Adrenal gland (tissue), 9 donors: ENCODE measurements at regions not wholly inside any gene's neighbourhood (a gene's known extent, or its start where the extent isn't known, plus 50 kb on each side); places are given as distances from the start of the nearest gene placed in this dataset.

Experiments
- DNase-seq, 7 donors: peaks; one replicate each; pipeline ENCODE4 v3.0.0-alpha.2; 2019 to 2020
- H3K27ac ChIP-seq, 5 donors: fragments of 200-600 bp; sonication (generic) in 4 of 5; 1 replicate in 3 of 5; 2 replicates in 2 of 5; pipeline versions ENCODE4 v1.5.1 to v1.8.0; 2016 to 2020; ENCODE audit warnings: mild to moderate bottlenecking in 1 of 5
- H3K27me3 ChIP-seq: fragments of 200-600 bp; 2 replicates; pipeline ENCODE4 v1.8.0; 2021
- H3K36me3 ChIP-seq, 2 donors: fragments of 200-600 bp; replicated peaks in 1 of 2; 1 replicate in 1 of 2; 2 replicates in 1 of 2; pipeline versions ENCODE4 v1.5.1 to v1.8.0; 2018 to 2022
- H3K4me1 ChIP-seq, 2 donors: fragments of 200-600 bp; replicated peaks in 1 of 2; 1 replicate in 1 of 2; 2 replicates in 1 of 2; pipeline versions ENCODE4 v1.5.1 to v1.8.0; 2018 to 2021
- H3K4me3 ChIP-seq, 4 donors: fragments of 200-600 bp; sonication (generic) in 3 of 4; one replicate each; pipeline ENCODE4 v1.5.1; 2016 to 2018
- H3K9me3 ChIP-seq, 3 donors: fragments of 200-600 bp; sonication (generic) in 1 of 3; replicated peaks in 1 of 3; 1 replicate in 2 of 3; 2 replicates in 1 of 3; pipeline versions ENCODE4 v1.5.1 to v1.8.0; 2016 to 2021
- POLR2A ChIP-seq, 2 donors: fragments of 450-650 bp; IDR thresholded peaks; one replicate each; pipeline ENCODE4 v1.6.1; 2017; ENCODE audit warnings: antibody characterized with exemption in 2 of 2, mild to moderate bottlenecking in 2 of 2, moderate library complexity in 1 of 2
- WGBS, 4 donors: extraction: QIAGEN DNeasy Blood & Tissue Kit in 2 of 4; methylation state at CpG; one replicate each; pipeline versions ENCODE4 v1.1.5 to v1.1.7; 2013 to 2017; 5-methylcytosine and 5-hydroxymethylcytosine counted together
- intact Hi-C, 2 donors: fragments of 100-400 bp; cut with DNase I; formaldehyde crosslinking; loops; one replicate each; pipeline versions ENCODE4 v1.14.1 to v1.15.0; 2022 to 2023
- TF ChIP-seq, protein P1 (sequence below), 6 experiments: fragments of 450-650 bp in 4 of 6; fragments of 200-600 bp in 2 of 6; sonication (generic) in 1 of 6; IDR thresholded peaks; 1 replicate in 5 of 6; 2 replicates in 1 of 6; pipeline versions ENCODE4 v1.5.1 to v1.8.0; 2016 to 2021; ENCODE audit warnings: antibody characterized with exemption in 6 of 6, mild to moderate bottlenecking in 2 of 6, moderate library complexity in 1 of 6
- donor health status: healthy with polysubstance abuse.
- donor health status: Bipolar disorder and iron deficiency.
- donor health status: DM: yes; HTN: yes; CAD: no.
- donor health status: DM: no; HTN: no; CAD: no.
- donor health status: DM: no; HTN: no; CAD: no.

GRCh38 chr11:92067016-92067415 is 157.6 kb upstream of the FAT3 start:
- H3K27me3 ChIP-seq = no peaks in the 10 kb centered on the region
- TF ChIP-seq, protein P1, sequence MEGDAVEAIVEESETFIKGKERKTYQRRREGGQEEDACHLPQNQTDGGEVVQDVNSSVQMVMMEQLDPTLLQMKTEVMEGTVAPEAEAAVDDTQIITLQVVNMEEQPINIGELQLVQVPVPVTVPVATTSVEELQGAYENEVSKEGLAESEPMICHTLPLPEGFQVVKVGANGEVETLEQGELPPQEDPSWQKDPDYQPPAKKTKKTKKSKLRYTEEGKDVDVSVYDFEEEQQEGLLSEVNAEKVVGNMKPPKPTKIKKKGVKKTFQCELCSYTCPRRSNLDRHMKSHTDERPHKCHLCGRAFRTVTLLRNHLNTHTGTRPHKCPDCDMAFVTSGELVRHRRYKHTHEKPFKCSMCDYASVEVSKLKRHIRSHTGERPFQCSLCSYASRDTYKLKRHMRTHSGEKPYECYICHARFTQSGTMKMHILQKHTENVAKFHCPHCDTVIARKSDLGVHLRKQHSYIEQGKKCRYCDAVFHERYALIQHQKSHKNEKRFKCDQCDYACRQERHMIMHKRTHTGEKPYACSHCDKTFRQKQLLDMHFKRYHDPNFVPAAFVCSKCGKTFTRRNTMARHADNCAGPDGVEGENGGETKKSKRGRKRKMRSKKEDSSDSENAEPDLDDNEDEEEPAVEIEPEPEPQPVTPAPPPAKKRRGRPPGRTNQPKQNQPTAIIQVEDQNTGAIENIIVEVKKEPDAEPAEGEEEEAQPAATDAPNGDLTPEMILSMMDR (IDR thresholded peaks at IDR 0.05) = no peak
- no peak for TF ChIP-seq POLR2A (IDR thresholded peaks at IDR 0.05)
- no peak overlapping the region for H3K4me3 ChIP-seq
- DNase-seq = no peak
- peaks cover 0 to 6% (median 0%) of the 10 kb centered on the region in 3 donors for H3K9me3 ChIP-seq
- H3K4me1 ChIP-seq = no peaks in the 10 kb centered on the region
- no peaks in the 10 kb centered on the region for H3K36me3 ChIP-seq
- intact Hi-C loops = no loop called here
- H3K27ac ChIP-seq = no peak overlapping the region

GRCh38 chr11:92061456-92062062 is 163.1 kb upstream of the FAT3 start:
- H3K4me1 ChIP-seq = no peaks in the 10 kb centered on the region
- H3K9me3 ChIP-seq = no peaks in the 10 kb centered on the region
- H3K27me3 ChIP-seq = no peaks in the 10 kb centered on the region
- no peak for DNase-seq
- intact Hi-C loops = no loop called here
- WGBS, 4 donors = 58 to 68% (median 61%) methylated on average over 3 of the region's 3 CpGs
- TF ChIP-seq, protein P1 (IDR thresholded peaks at IDR 0.05) = no peak
- no peak for TF ChIP-seq POLR2A (IDR thresholded peaks at IDR 0.05)
- H3K36me3 ChIP-seq = no peaks in the 10 kb centered on the region
- no peak overlapping the region for H3K27ac ChIP-seq
- no peak overlapping the region for H3K4me3 ChIP-seq

GRCh38 chr11:92057849-92058442 is 166.7 kb upstream of the FAT3 start:
- 34 to 52% (median 38%) methylated on average over 2 of the region's 2 CpGs for WGBS, 4 donors
- Histone ChIP-seq H3K27ac (no peak overlapping the region), H3K4me1 (no peaks in the 10 kb centered on the region), H3K36me3 (no peaks in the 10 kb centered on the region), H3K9me3 (no peaks in the 10 kb centered on the region), H3K27me3 (no peaks in the 10 kb centered on the region), H3K4me3 (no peak overlapping the region)
- TF ChIP-seq, protein P1 (IDR thresholded peaks at IDR 0.05) = no peak
- no peak for TF ChIP-seq POLR2A (IDR thresholded peaks at IDR 0.05)
- intact Hi-C loops = no loop called here
- DNase-seq = no peak

DNA sequence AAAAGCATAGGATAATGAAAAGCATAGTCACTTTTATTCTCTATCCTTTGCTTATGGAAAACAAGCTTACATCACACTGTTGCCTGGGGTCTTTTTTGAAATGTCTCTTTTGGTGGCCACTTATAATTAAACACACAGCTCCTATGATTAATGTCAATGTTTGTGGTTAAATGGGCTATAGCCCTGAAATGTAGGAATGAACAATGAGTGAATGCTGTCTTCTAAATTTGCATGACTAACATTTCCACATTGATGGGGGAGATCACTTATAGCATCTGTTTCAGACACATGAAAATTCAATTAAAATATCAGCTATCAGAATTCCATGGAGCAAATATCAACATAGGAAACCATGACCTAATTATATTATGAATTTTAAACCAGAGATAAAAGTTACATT is 171.4 kb upstream of the FAT3 start:
- intact Hi-C loops = no loop called here
- no peak for DNase-seq
- H3K9me3 ChIP-seq = no peaks in the 10 kb centered on the region
- H3K27me3 ChIP-seq = no peaks in the 10 kb centered on the region
- no peak overlapping the region for H3K27ac ChIP-seq
- TF ChIP-seq, protein P1 (IDR thresholded peaks at IDR 0.05) = no peak
- no peak for TF ChIP-seq POLR2A (IDR thresholded peaks at IDR 0.05)
- no peaks in the 10 kb centered on the region for H3K4me1 ChIP-seq
- H3K36me3 ChIP-seq = no peaks in the 10 kb centered on the region
- no peak overlapping the region for H3K4me3 ChIP-seq
